PFSK-1 (cell line): ENCODE measurements at regions not wholly inside any gene's neighbourhood (a gene's known extent, or its start where the extent isn't known, plus 50 kb on each side); places are given as distances from the start of the nearest gene placed in this dataset.

Source experiments
- FOXP2 ChIP-seq: optimal IDR thresholded peaks from 2 replicates; pipeline ENCODE3; 2011; ENCODE audit warnings: borderline replicate concordance, control low read depth, inconsistent platforms; ENCODE audit not compliant: insufficient read depth; ENCODE audit errors: extremely low read length, extremely low read depth
- POLR2AphosphoS5 ChIP-seq: IDR thresholded peaks from 2 replicates; pipeline ENCODE4 v1.6.1; 2012; ENCODE audit warnings: low read depth, mild to moderate bottlenecking, control low read depth, low read length, moderate library complexity
- TAF1 ChIP-seq: IDR thresholded peaks from 2 replicates; pipeline ENCODE4 v1.6.1; 2012; ENCODE audit warnings: low read length, control low read depth, borderline replicate concordance; ENCODE audit not compliant: insufficient read depth
- TF ChIP-seq, protein P1 (sequence below), 2 experiments: IDR thresholded peaks; 2 replicates each; pipeline versions ENCODE4 v1.6.1 to v1.8.0; 2011 to 2012; ENCODE audit warnings: low read depth in 2 of 2, low read length in 2 of 2, control low read depth in 1 of 2, inconsistent platforms in 1 of 2, mild to moderate bottlenecking in 1 of 2, moderate library complexity in 1 of 2; ENCODE audit not compliant: insufficient read depth in 1 of 2

DNA sequence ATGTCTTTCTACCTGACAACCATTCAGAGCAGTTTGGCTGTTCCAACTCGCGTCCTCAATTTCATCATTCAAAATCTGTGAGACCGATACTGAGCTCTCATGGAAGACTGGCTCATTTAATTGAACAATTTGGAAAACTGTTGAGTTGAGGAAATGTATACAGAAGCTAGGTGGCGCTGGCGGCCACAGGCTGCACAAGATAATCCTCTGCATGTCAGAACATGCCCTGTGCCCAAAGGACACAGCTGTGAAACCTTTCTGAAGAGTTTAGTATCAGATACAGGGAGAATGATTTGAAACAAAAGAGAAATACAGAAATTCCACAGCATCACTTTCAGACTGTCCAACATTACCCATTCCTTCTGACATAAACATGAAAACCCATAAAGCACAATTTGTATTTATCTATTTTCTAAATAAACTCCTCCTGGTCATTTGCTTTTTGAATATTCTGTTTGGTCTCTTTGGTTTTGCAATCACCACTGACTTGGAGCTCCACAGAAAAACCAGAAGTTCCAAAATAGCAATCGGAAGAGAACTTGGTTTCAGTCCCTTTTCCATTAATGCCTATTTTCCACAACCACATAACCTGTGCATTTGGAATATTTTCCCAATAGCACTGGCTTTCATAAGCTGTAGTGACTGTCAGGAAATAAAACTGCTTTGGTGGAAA lies 192.8 kb downstream of the MAP2K6 start:
- TF ChIP-seq POLR2AphosphoS5 (no peak), TAF1 (no peak), FOXP2 (no peak)
- TF ChIP-seq, protein P1, sequence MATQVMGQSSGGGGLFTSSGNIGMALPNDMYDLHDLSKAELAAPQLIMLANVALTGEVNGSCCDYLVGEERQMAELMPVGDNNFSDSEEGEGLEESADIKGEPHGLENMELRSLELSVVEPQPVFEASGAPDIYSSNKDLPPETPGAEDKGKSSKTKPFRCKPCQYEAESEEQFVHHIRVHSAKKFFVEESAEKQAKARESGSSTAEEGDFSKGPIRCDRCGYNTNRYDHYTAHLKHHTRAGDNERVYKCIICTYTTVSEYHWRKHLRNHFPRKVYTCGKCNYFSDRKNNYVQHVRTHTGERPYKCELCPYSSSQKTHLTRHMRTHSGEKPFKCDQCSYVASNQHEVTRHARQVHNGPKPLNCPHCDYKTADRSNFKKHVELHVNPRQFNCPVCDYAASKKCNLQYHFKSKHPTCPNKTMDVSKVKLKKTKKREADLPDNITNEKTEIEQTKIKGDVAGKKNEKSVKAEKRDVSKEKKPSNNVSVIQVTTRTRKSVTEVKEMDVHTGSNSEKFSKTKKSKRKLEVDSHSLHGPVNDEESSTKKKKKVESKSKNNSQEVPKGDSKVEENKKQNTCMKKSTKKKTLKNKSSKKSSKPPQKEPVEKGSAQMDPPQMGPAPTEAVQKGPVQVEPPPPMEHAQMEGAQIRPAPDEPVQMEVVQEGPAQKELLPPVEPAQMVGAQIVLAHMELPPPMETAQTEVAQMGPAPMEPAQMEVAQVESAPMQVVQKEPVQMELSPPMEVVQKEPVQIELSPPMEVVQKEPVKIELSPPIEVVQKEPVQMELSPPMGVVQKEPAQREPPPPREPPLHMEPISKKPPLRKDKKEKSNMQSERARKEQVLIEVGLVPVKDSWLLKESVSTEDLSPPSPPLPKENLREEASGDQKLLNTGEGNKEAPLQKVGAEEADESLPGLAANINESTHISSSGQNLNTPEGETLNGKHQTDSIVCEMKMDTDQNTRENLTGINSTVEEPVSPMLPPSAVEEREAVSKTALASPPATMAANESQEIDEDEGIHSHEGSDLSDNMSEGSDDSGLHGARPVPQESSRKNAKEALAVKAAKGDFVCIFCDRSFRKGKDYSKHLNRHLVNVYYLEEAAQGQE (IDR thresholded peaks at IDR 0.05; ENCODE audit: insufficient read depth in 1 of 2, low read depth in 2 of 2, low read length in 2 of 2), result no peak
